Nephron progenitor cell (in vitro differentiated cells): ENCODE measurements at regions not wholly inside any gene's neighbourhood (a gene's known extent, or its start where the extent isn't known, plus 50 kb on each side); places are given as distances from the start of the nearest gene placed in this dataset.

ENCODE experiments used
- DNase-seq: peaks from one replicate; pipeline ENCODE4 v3.0.0; 2021
- H3K27ac Mint-ChIP-seq: 2 replicates; pipeline ENCODE4 v1.8.0; 2021; ENCODE audit warnings: mild to moderate bottlenecking, moderate library complexity, mixed read lengths
- H3K27me3 Mint-ChIP-seq: 2 replicates; pipeline ENCODE4 v1.8.0; 2021; ENCODE audit warnings: mild to moderate bottlenecking, low read depth, mixed read lengths; ENCODE audit not compliant: poor library complexity
- H3K36me3 Mint-ChIP-seq: 2 replicates; pipeline ENCODE4 v1.8.0; 2021; ENCODE audit warnings: low read depth, mixed read lengths
- H3K4me1 Mint-ChIP-seq: 2 replicates; pipeline ENCODE4 v1.8.0; 2021; ENCODE audit warnings: mixed read lengths
- H3K4me3 Mint-ChIP-seq: 2 replicates; pipeline ENCODE4 v1.8.0; 2021; ENCODE audit warnings: mild to moderate bottlenecking, moderate library complexity, mixed read lengths
- H3K9me3 Mint-ChIP-seq: 2 replicates; pipeline ENCODE4 v1.8.0; 2021; ENCODE audit warnings: mild to moderate bottlenecking, moderate library complexity, mixed read lengths
- TF ChIP-seq, protein P1 (sequence below): fragments of 200-600 bp; sonication (generic); IDR thresholded peaks from 2 replicates; pipeline ENCODE4 v1.5.0; 2021; ENCODE audit warnings: antibody characterized with exemption

DNA sequence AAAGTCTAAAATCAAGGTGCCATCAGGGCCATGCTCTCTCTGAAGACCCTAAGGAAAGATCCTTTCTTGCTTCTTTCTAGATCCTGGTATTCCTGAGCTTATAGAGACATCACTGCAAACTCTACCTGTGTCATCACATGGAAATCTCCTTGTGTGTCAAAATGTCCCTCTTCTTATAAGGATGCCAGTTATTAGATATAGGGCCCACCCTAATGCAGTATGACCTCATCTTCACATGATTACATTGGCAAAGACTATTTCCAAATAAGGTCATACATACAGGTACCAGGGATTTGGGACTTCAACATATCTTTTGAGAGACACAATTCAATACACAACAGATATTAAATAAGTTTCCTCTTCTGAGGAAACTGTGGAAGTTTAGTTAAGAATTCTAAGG is 123.9 kb downstream of the UNC5CL start:
- Mint-ChIP-seq H3K36me3 (no peaks in the 10 kb centered on the region), H3K4me3 (no peak overlapping the region), H3K4me1 (peaks cover 26% of the 10 kb centered on the region), H3K9me3 (no peaks in the 10 kb centered on the region), H3K27ac (no peak overlapping the region), H3K27me3 (peaks cover 21% of the 10 kb centered on the region)
- no peak for DNase-seq
- TF ChIP-seq, protein P1, sequence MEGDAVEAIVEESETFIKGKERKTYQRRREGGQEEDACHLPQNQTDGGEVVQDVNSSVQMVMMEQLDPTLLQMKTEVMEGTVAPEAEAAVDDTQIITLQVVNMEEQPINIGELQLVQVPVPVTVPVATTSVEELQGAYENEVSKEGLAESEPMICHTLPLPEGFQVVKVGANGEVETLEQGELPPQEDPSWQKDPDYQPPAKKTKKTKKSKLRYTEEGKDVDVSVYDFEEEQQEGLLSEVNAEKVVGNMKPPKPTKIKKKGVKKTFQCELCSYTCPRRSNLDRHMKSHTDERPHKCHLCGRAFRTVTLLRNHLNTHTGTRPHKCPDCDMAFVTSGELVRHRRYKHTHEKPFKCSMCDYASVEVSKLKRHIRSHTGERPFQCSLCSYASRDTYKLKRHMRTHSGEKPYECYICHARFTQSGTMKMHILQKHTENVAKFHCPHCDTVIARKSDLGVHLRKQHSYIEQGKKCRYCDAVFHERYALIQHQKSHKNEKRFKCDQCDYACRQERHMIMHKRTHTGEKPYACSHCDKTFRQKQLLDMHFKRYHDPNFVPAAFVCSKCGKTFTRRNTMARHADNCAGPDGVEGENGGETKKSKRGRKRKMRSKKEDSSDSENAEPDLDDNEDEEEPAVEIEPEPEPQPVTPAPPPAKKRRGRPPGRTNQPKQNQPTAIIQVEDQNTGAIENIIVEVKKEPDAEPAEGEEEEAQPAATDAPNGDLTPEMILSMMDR, result no peak

DNA sequence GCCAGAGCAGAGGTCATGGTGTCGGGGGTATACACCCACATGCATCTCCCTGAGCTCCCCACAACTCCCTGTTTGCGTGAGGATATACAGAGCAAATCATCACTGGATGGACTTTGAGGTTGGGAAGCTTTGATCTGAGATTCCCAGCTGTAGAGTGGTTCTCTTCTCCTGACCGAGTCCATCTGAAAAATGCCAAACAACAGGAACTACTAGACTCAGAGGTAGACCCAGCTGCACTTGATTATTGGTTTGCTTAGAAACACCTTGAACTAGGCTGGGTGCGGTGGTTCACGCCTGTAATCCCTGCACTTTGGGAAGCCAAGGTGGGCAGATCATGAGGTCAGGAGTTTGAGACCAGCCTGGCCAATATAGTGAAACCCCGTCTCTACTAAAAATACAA is 125.0 kb downstream of the UNC5CL start:
- no peaks in the 10 kb centered on the region for H3K9me3 Mint-ChIP-seq
- no peaks in the 10 kb centered on the region for H3K36me3 Mint-ChIP-seq
- H3K27me3 Mint-ChIP-seq, result peaks cover 24% of the 10 kb centered on the region

DNA sequence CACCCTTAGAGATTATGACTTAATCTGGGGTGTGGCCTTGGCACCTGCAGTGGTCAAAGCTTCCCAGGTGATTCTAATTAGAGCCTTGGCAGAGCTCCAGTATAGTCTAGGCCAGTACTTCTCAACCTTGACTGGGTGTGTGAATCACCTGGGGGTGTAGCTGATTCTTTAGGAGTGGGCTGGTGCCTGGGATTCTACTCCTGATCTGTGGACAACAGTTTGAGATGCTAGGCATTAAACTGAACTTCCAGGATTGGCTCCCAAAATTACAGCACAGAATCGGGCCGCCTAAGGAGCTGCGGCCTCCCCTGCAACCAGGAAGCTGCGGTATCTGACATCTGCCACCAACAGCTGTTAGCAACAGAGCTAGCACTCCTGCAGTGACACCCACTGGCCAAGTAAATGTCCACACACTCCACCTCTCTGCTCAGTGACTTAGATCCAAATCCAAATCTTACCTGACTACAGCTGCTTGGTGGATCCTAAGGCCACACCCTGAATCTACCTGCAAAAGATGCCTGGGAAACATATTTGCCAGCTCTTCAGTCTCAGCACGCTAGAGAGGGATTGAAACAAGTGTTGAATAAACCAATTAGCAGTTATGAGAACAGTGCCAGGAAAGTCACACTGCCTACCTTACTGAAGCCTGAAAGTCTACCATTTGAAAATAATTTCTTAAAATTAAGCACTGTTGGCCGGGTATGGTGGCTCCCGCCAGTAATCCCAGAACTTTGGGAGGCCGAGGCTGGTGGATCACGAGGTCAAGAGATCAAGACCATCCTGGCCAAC is 126.7 kb downstream of the UNC5CL start:
- H3K36me3 Mint-ChIP-seq, result no peaks in the 10 kb centered on the region
- peak; percentile 28 for DNase-seq
- peaks cover 7% of the 10 kb centered on the region for H3K4me1 Mint-ChIP-seq
- H3K27me3 Mint-ChIP-seq, result peaks cover 31% of the 10 kb centered on the region
- no peak overlapping the region for H3K27ac Mint-ChIP-seq
- no peak overlapping the region for H3K4me3 Mint-ChIP-seq
- no peaks in the 10 kb centered on the region for H3K9me3 Mint-ChIP-seq
- TF ChIP-seq, protein P1, result peak; percentile 40

More for the DNA sequence above, 125.0 kb downstream of the UNC5CL start:
- no peak for DNase-seq
- Mint-ChIP-seq H3K4me1 (peaks cover 20% of the 10 kb centered on the region), H3K4me3 (no peak overlapping the region), H3K27ac (no peak overlapping the region)
- TF ChIP-seq, protein P1, result no peak

DNA sequence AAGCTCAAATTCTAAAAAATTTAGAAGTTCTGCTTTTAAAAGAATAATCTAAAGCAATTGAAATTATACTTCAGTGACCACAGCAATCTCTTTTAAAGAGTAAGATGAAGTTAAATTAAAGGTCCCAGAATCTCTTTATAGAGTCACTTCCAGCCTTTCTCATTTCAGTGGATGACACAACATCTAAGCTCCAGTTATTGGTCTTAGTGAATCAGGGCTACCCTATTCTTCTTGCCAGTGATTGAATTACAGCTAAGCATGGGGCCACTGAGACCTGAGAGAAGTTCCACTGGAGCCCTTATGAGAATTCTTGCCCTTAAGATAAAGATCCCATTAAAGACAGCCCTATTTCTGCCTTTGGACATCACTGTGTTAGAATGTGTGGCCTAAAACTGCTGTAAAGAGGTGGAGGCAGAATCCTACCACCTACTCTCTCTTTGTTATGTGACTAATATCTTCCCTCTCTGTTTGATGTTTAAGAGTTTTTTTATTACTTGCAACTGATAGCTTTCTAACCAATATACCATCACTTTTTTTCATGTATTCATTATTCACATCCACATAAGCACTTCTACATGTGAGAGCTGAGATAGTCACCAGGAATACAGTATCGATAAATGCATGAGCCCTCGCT is 128.6 kb downstream of the UNC5CL start:
- TF ChIP-seq, protein P1, result no peak
- H3K9me3 Mint-ChIP-seq, result no peaks in the 10 kb centered on the region
- H3K4me3 Mint-ChIP-seq, result no peak overlapping the region
- H3K4me1 Mint-ChIP-seq, result no peaks in the 10 kb centered on the region
- H3K27ac Mint-ChIP-seq, result no peak overlapping the region
- peaks cover 19% of the 10 kb centered on the region for H3K27me3 Mint-ChIP-seq
- no peak for DNase-seq
- H3K36me3 Mint-ChIP-seq, result no peaks in the 10 kb centered on the region

DNA sequence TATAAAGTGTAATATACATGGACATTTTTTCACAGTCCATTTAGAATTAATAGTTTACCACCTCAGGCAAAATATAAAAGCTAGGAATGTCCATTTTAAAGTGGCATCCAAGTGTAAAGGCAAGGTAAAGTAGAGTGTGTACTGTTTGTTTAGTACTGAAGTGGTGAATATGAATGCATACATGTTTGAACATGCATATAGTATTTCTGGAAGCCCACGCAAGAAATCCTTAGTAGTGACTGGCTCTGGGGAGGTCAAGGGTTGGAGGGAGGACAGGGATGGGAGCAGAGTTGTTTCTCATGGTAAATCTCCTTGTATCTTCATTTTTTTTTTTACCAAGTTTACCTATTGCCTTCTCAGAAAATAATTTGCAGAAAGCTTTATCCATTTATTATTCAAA is 129.2 kb downstream of the UNC5CL start:
- DNase-seq, result no peak
- Mint-ChIP-seq H3K36me3 (no peaks in the 10 kb centered on the region), H3K4me1 (no peaks in the 10 kb centered on the region), H3K9me3 (no peaks in the 10 kb centered on the region), H3K27me3 (peaks cover 19% of the 10 kb centered on the region), H3K27ac (no peak overlapping the region), H3K4me3 (no peak overlapping the region)
- TF ChIP-seq, protein P1, result no peak
